Right lobe of liver (tissue), 6 donors: ENCODE measurements at regions not wholly inside any gene's neighbourhood (a gene's known extent, or its start where the extent isn't known, plus 50 kb on each side); places are given as distances from the start of the nearest gene placed in this dataset.

Source experiments
- ATAC-seq, 4 donors: fragments of 200-7000 bp; cut with Tn5 transposase; one replicate each; pipeline ENCODE4 v1.9.1; 2020; ENCODE audit warnings: mild to moderate bottlenecking in 4 of 4, moderate library complexity in 4 of 4
- DNase-seq, 3 donors: peaks; one replicate each; pipeline ENCODE4 v3.0.0-alpha.2; 2020
- H3K27ac ChIP-seq, 3 donors: fragments of 200-600 bp; one replicate each; pipeline ENCODE4 v1.8.0; 2022
- H3K27me3 ChIP-seq, 2 donors: fragments of 200-600 bp; one replicate each; pipeline ENCODE4 v1.8.0; 2022
- H3K36me3 ChIP-seq, 4 donors: fragments of 200-600 bp; sonication (generic) in 1 of 4; one replicate each; pipeline versions ENCODE4 v1.5.1 to v1.8.0; 2017 to 2022; ENCODE audit warnings: control low read depth in 1 of 4
- H3K4me1 ChIP-seq, 4 donors: fragments of 200-600 bp; sonication (generic) in 1 of 4; one replicate each; pipeline versions ENCODE4 v1.5.1 to v1.8.0; 2017 to 2022; ENCODE audit warnings: control low read depth in 1 of 4
- H3K4me3 ChIP-seq, 3 donors: fragments of 200-600 bp; one replicate each; pipeline ENCODE4 v1.8.0; 2022
- H3K9me3 ChIP-seq, 4 donors: fragments of 200-600 bp; sonication (generic) in 1 of 4; one replicate each; pipeline versions ENCODE4 v1.5.1 to v1.8.0; 2017 to 2022; ENCODE audit warnings: control low read depth in 1 of 4
- CTCF ChIP-seq, 4 donors: fragments of 200-600 bp in 3 of 4; fragments of 450-650 bp in 1 of 4; IDR thresholded peaks; one replicate each; pipeline versions ENCODE4 v1.5.1 to v1.8.0; 2016 to 2022; ENCODE audit warnings: antibody characterized with exemption in 4 of 4, mild to moderate bottlenecking in 2 of 4
- POLR2A ChIP-seq: fragments of 450-650 bp; IDR thresholded peaks from one replicate; pipeline ENCODE4 v1.6.1; 2017; ENCODE audit warnings: antibody characterized with exemption, mild to moderate bottlenecking
- WGBS: methylation state at CpG from one replicate; pipeline ENCODE4 v1.1.6; 2018; ENCODE audit warnings: low coverage, low lambda C conversion rate; ENCODE audit not compliant: insufficient coverage; ENCODE audit errors: missing lambda C conversion rate; 5-methylcytosine and 5-hydroxymethylcytosine counted together
- intact Hi-C, 2 donors: fragments of 100-400 bp; cut with DNase I; formaldehyde crosslinking; loops; one replicate each; pipeline versions ENCODE4 v1.11.2 to v1.14.1; 2022
- donor health status: DM: no; HTN: yes; CAD: no.
- donor health status: DM: no; HTN: no; CAD: no.
- donor health status: DM: no; HTN: no; CAD: no.
- donor health status: DM: no; HTN: yes; CAD: no.
- donor health status: DM: no; HTN: yes; CAD: no.

- no peaks in the 10 kb centered on the region for H3K9me3 ChIP-seq
- H3K4me3 ChIP-seq, result no peak overlapping the region
- no peak for TF ChIP-seq POLR2A
- no peaks in the 10 kb centered on the region for H3K4me1 ChIP-seq
- WGBS, result 47% methylated on average over 4 of the region's 4 CpGs
- H3K27me3 ChIP-seq, result no peaks in the 10 kb centered on the region
- ATAC-seq, result no peak
- H3K36me3 ChIP-seq, result no peaks in the 10 kb centered on the region
- intact Hi-C loops, result no loop called here
- H3K27ac ChIP-seq, result no peak overlapping the region
- no peak for DNase-seq
Observed at GRCh38 chr2:66827851-66828250, 392.9 kb downstream of the MEIS1 start.

- WGBS, result 65% methylated on average over 3 of the region's 3 CpGs
- no peak for DNase-seq
- Histone ChIP-seq H3K27me3 (no peaks in the 10 kb centered on the region), H3K4me3 (no peak overlapping the region), H3K27ac (no peak overlapping the region), H3K36me3 (no peaks in the 10 kb centered on the region), H3K9me3 (no peaks in the 10 kb centered on the region), H3K4me1 (no peaks in the 10 kb centered on the region)
- TF ChIP-seq POLR2A (no peak), CTCF (IDR thresholded peaks at IDR 0.05) (no peak)
- intact Hi-C loops, result no loop called here
- ATAC-seq, result no peak
Observed at GRCh38 chr2:66828876-66829275, 394.0 kb downstream of the MEIS1 start.

- DNase-seq, result no peak
- Histone ChIP-seq H3K36me3 (no peaks in the 10 kb centered on the region), H3K27ac (no peak overlapping the region), H3K4me1 (no peaks in the 10 kb centered on the region), H3K27me3 (no peaks in the 10 kb centered on the region), H3K4me3 (no peak overlapping the region), H3K9me3 (no peaks in the 10 kb centered on the region)
- intact Hi-C loops, result no loop called here
- 80% methylated on average over 1 of the region's 3 CpGs for WGBS
- TF ChIP-seq CTCF (IDR thresholded peaks at IDR 0.05) (no peak), POLR2A (no peak)
- no peak for ATAC-seq
Observed at GRCh38 chr2:66830881-66831280, 396.0 kb downstream of the MEIS1 start.

- TF ChIP-seq CTCF (IDR thresholded peaks at IDR 0.05) (no peak), POLR2A (no peak)
- H3K4me3 ChIP-seq, result no peak overlapping the region
- no peak for DNase-seq
- ATAC-seq, result no peak
- H3K4me1 ChIP-seq, result no peaks in the 10 kb centered on the region
- intact Hi-C loops, result no loop called here
- H3K9me3 ChIP-seq, result no peaks in the 10 kb centered on the region
- WGBS, result 44% methylated on average over 3 of the region's 4 CpGs
- no peak overlapping the region for H3K27ac ChIP-seq
- H3K36me3 ChIP-seq, result no peaks in the 10 kb centered on the region
- H3K27me3 ChIP-seq, result no peaks in the 10 kb centered on the region
Observed at GRCh38 chr2:66832646-66833435, 397.9 kb downstream of the MEIS1 start.

- Histone ChIP-seq H3K4me3 (no peak overlapping the region), H3K27ac (no peak overlapping the region), H3K4me1 (no peaks in the 10 kb centered on the region), H3K9me3 (no peaks in the 10 kb centered on the region), H3K27me3 (no peaks in the 10 kb centered on the region), H3K36me3 (no peaks in the 10 kb centered on the region)
- TF ChIP-seq POLR2A, result no peak
- TF ChIP-seq CTCF (IDR thresholded peaks at IDR 0.05), result no peak
- DNase-seq (no peak), ATAC-seq (no peak)
- intact Hi-C loops, result no loop called here
- WGBS, result 63% methylated on average over 4 of the region's 4 CpGs
Observed at GRCh38 chr2:66834859-66835258, 399.9 kb downstream of the MEIS1 start.
